NCI-H2171 treated with DMSO at 0.1 percent for 48 hours (cell line): ENCODE measurements at regions not wholly inside any gene's neighbourhood (a gene's known extent, or its start where the extent isn't known, plus 50 kb on each side); places are given as distances from the start of the nearest gene placed in this dataset.

Experiments
- DNase-seq: peaks from one replicate; lab custom pipeline; 2025; lab: John Stamatoyannopoulos, UW

- DNase-seq, result no peak
Observed at GRCh38 chr2:67041051-67041450, 356.1 kb upstream of the ETAA1 start.

GRCh38 chr2:67043781-67044478 lies 353.2 kb upstream of the ETAA1 start:
- no peak for DNase-seq

GRCh38 chr2:67046591-67046990 lies 350.5 kb upstream of the ETAA1 start:
- DNase-seq, result no peak

- DNase-seq, result no peak
Observed at GRCh38 chr2:67048314-67048713, 348.8 kb upstream of the ETAA1 start.

- DNase-seq, result no peak
Observed at GRCh38 chr2:67050622-67051021, 346.5 kb upstream of the ETAA1 start.

- DNase-seq, result no peak
Observed at GRCh38 chr2:67054728-67055127, 342.4 kb upstream of the ETAA1 start.

- no peak for DNase-seq
Observed at GRCh38 chr2:67055387-67056304, 341.5 kb upstream of the ETAA1 start.

- no peak for DNase-seq
Observed at GRCh38 chr2:67057123-67057522, 340.0 kb upstream of the ETAA1 start.

- peak; percentile 5 for DNase-seq
Observed at GRCh38 chr2:67057901-67058703, 339.0 kb upstream of the ETAA1 start.

- DNase-seq, result no peak
Observed at GRCh38 chr2:67065046-67065445, 332.1 kb upstream of the ETAA1 start.

GRCh38 chr2:67066782-67067181 lies 330.4 kb upstream of the ETAA1 start:
- no peak for DNase-seq

- DNase-seq, result no peak
Observed at GRCh38 chr2:67067656-67068055, 329.5 kb upstream of the ETAA1 start.

- DNase-seq, result no peak
Observed at GRCh38 chr2:67070826-67071225, 326.3 kb upstream of the ETAA1 start.

- no peak for DNase-seq
Observed at GRCh38 chr2:67075056-67075455, 322.1 kb upstream of the ETAA1 start.

GRCh38 chr2:67075530-67076238 lies 321.4 kb upstream of the ETAA1 start:
- DNase-seq, result no peak

- no peak for DNase-seq
Observed at GRCh38 chr2:67076239-67076624, 320.9 kb upstream of the ETAA1 start.

GRCh38 chr2:67079729-67080128 lies 317.4 kb upstream of the ETAA1 start:
- DNase-seq, result no peak

- no peak for DNase-seq
Observed at GRCh38 chr2:67082813-67083212, 314.3 kb upstream of the ETAA1 start.

GRCh38 chr2:67083951-67084350 lies 313.2 kb upstream of the ETAA1 start:
- DNase-seq, result peak; percentile 50

GRCh38 chr2:67085146-67085545 lies 312.0 kb upstream of the ETAA1 start:
- no peak for DNase-seq

- DNase-seq, result no peak
Observed at GRCh38 chr2:67091681-67092080, 305.5 kb upstream of the ETAA1 start.

GRCh38 chr2:67095121-67095520 lies 302.0 kb upstream of the ETAA1 start:
- DNase-seq, result no peak
